ENCODE measurements at regions not wholly inside any gene's neighbourhood (a gene's known extent, or its start where the extent isn't known, plus 50 kb on each side); places are given as distances from the start of the nearest gene placed in this dataset.

DNA sequence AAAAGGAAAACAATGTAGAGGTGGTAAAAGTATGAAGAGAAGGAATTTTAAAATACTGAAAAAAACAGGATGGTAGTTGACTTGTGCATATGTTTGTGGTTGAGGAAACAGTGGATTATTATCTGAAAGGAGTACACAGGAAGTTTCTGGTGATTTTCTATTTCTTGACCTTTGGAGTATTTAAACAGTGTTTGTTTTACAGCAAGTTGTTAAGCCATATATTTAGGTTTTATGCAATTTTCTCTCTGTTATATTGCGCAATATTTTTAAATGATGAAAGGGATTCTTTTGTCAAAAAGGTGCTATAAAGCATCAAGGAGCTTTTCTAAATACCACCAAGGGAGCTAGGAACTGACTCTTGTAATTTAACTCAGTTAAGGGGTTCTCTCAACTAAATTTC, 343.1 kb upstream of the MAOA start:
- ATAC-seq: no peak
- no peak for TF ChIP-seq ZC3H10 (CRISPR knock-in tag; IDR thresholded peaks at IDR 0.05)
- TF ChIP-seq, protein P1, sequence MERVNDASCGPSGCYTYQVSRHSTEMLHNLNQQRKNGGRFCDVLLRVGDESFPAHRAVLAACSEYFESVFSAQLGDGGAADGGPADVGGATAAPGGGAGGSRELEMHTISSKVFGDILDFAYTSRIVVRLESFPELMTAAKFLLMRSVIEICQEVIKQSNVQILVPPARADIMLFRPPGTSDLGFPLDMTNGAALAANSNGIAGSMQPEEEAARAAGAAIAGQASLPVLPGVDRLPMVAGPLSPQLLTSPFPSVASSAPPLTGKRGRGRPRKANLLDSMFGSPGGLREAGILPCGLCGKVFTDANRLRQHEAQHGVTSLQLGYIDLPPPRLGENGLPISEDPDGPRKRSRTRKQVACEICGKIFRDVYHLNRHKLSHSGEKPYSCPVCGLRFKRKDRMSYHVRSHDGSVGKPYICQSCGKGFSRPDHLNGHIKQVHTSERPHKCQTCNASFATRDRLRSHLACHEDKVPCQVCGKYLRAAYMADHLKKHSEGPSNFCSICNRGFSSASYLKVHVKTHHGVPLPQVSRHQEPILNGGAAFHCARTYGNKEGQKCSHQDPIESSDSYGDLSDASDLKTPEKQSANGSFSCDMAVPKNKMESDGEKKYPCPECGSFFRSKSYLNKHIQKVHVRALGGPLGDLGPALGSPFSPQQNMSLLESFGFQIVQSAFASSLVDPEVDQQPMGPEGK (CRISPR knock-in tag; IDR thresholded peaks at IDR 0.05; ENCODE audit: borderline replicate concordance): no peak
- no peak for TF ChIP-seq ISL1 (CRISPR knock-in tag; IDR thresholded peaks at IDR 0.05)
- no peak for TF ChIP-seq TOX (CRISPR knock-in tag; IDR thresholded peaks at IDR 0.05; ENCODE audit: borderline replicate concordance)

DNA sequence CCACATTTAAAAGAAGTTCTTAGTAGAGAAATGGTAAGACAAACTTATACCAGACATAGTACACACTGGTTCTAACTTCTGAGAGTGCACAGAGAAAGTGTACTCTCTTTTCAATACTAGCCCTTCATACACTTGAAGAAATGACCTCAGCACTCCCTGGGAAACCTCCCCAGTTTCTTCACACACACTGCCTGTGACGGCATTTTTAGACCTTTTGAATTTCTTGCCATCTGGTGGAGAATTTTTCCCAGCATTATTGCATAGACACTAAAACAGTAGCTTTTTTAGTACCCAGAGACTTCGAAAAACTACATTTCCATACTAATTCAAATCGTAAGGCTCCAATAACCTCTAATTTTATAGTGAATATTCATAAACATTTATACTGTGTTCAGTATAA, 341.6 kb upstream of the MAOA start:
- no peak for TF ChIP-seq ISL1 (CRISPR knock-in tag; IDR thresholded peaks at IDR 0.05)
- TF ChIP-seq OSR1 (CRISPR knock-in tag; IDR thresholded peaks at IDR 0.05): no peak
- TF ChIP-seq ZNF8 (CRISPR knock-in tag; IDR thresholded peaks at IDR 0.05): no peak
- no peak for TF ChIP-seq ZC3H10 (CRISPR knock-in tag; IDR thresholded peaks at IDR 0.05)
- ATAC-seq: no peak

DNA sequence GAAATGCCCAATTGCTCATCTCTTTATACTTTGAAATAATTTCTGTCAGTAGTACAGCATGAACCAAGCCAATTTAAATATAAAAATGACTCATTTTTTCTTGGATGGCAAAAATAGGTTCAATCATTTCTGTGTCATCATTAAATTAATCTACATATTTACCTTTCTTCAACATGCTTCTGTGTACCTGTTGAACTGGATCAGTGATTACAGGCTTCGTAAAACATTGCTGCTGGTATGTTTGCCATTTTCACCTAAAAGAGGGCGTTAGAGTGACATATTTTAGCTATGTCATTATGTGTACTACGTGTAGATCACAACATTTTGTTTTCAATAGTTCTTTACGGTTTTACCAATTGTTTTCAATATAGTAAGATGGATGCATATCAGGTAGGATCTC, 340.5 kb upstream of the MAOA start:
- no peak for TF ChIP-seq PPARA (CRISPR knock-in tag; IDR thresholded peaks at IDR 0.05; ENCODE audit: borderline replicate concordance)
- no peak for TF ChIP-seq TCF4 (CRISPR knock-in tag; IDR thresholded peaks at IDR 0.05; ENCODE audit: borderline replicate concordance)
- no peak for TF ChIP-seq ZNF8 (CRISPR knock-in tag; IDR thresholded peaks at IDR 0.05)
- no peak for TF ChIP-seq ARNTL (CRISPR knock-in tag; IDR thresholded peaks at IDR 0.05; ENCODE audit: borderline replicate concordance, low read depth)
- no peak for TF ChIP-seq ESRRG (CRISPR knock-in tag; IDR thresholded peaks at IDR 0.05)
- TF ChIP-seq GLIS3 (CRISPR knock-in tag; IDR thresholded peaks at IDR 0.05): no peak
- ATAC-seq: no peak

DNA sequence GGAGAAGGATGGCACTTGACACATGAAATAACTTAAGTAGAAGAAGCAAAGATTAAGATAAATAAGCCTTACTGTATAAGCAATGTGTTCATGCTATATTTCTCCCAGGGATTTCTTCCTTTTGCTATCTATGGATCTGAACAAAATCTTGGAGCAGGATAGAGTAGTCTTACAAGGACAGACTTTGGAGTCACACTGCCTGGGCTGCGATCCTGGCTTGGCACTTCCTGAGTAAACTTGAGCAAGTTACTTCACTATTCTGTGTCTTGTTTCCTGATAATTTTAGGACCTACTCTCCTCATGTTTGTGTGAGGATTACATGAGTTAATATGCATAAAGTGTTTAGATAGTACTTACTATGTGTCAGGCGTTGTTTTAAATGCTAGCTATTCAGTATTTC, 340.0 kb upstream of the MAOA start:
- no peak for TF ChIP-seq SNAI2 (CRISPR knock-in tag; IDR thresholded peaks at IDR 0.05)
- no peak for TF ChIP-seq CSDC2 (CRISPR knock-in tag; IDR thresholded peaks at IDR 0.05)
- no peak for TF ChIP-seq ARNTL (CRISPR knock-in tag; IDR thresholded peaks at IDR 0.05; ENCODE audit: borderline replicate concordance, low read depth)
- TF ChIP-seq PPARA (CRISPR knock-in tag; IDR thresholded peaks at IDR 0.05; ENCODE audit: borderline replicate concordance): no peak
- TF ChIP-seq BACH2 (CRISPR knock-in tag; IDR thresholded peaks at IDR 0.05; ENCODE audit: borderline replicate concordance): no peak
- no peak for TF ChIP-seq TCF4 (CRISPR knock-in tag; IDR thresholded peaks at IDR 0.05; ENCODE audit: borderline replicate concordance)
- TF ChIP-seq ZNF565 (CRISPR knock-in tag; conservative IDR thresholded peaks at IDR 0.05; ENCODE audit: low read depth): no peak
- TF ChIP-seq RARB (CRISPR knock-in tag; IDR thresholded peaks at IDR 0.05): no peak
- TF ChIP-seq ESRRG (CRISPR knock-in tag; IDR thresholded peaks at IDR 0.05): no peak
- TF ChIP-seq, protein P2, sequence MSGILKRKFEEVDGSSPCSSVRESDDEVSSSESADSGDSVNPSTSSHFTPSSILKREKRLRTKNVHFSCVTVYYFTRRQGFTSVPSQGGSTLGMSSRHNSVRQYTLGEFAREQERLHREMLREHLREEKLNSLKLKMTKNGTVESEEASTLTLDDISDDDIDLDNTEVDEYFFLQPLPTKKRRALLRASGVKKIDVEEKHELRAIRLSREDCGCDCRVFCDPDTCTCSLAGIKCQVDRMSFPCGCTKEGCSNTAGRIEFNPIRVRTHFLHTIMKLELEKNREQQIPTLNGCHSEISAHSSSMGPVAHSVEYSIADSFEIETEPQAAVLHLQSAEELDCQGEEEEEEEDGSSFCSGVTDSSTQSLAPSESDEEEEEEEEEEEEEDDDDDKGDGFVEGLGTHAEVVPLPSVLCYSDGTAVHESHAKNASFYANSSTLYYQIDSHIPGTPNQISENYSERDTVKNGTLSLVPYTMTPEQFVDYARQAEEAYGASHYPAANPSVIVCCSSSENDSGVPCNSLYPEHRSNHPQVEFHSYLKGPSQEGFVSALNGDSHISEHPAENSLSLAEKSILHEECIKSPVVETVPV (CRISPR knock-in tag; IDR thresholded peaks at IDR 0.05): no peak
- TF ChIP-seq, protein P3, sequence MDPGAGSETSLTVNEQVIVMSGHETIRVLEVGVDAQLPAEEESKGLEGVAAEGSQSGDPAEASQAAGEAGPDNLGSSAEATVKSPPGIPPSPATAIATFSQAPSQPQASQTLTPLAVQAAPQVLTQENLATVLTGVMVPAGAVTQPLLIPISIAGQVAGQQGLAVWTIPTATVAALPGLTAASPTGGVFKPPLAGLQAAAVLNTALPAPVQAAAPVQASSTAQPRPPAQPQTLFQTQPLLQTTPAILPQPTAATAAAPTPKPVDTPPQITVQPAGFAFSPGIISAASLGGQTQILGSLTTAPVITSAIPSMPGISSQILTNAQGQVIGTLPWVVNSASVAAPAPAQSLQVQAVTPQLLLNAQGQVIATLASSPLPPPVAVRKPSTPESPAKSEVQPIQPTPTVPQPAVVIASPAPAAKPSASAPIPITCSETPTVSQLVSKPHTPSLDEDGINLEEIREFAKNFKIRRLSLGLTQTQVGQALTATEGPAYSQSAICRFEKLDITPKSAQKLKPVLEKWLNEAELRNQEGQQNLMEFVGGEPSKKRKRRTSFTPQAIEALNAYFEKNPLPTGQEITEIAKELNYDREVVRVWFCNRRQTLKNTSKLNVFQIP (CRISPR knock-in tag; IDR thresholded peaks at IDR 0.05; ENCODE audit: borderline replicate concordance, low read depth): no peak
- no peak for TF ChIP-seq ZNF8 (CRISPR knock-in tag; IDR thresholded peaks at IDR 0.05)
- TF ChIP-seq GLIS3 (CRISPR knock-in tag; IDR thresholded peaks at IDR 0.05): no peak
- TF ChIP-seq, protein P4, sequence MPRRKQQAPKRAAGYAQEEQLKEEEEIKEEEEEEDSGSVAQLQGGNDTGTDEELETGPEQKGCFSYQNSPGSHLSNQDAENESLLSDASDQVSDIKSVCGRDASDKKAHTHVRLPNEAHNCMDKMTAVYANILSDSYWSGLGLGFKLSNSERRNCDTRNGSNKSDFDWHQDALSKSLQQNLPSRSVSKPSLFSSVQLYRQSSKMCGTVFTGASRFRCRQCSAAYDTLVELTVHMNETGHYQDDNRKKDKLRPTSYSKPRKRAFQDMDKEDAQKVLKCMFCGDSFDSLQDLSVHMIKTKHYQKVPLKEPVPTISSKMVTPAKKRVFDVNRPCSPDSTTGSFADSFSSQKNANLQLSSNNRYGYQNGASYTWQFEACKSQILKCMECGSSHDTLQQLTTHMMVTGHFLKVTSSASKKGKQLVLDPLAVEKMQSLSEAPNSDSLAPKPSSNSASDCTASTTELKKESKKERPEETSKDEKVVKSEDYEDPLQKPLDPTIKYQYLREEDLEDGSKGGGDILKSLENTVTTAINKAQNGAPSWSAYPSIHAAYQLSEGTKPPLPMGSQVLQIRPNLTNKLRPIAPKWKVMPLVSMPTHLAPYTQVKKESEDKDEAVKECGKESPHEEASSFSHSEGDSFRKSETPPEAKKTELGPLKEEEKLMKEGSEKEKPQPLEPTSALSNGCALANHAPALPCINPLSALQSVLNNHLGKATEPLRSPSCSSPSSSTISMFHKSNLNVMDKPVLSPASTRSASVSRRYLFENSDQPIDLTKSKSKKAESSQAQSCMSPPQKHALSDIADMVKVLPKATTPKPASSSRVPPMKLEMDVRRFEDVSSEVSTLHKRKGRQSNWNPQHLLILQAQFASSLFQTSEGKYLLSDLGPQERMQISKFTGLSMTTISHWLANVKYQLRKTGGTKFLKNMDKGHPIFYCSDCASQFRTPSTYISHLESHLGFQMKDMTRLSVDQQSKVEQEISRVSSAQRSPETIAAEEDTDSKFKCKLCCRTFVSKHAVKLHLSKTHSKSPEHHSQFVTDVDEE (CRISPR knock-in tag; IDR thresholded peaks at IDR 0.05): no peak
- no peak for TF ChIP-seq ISL1 (CRISPR knock-in tag; IDR thresholded peaks at IDR 0.05)
- ATAC-seq: no peak

DNA sequence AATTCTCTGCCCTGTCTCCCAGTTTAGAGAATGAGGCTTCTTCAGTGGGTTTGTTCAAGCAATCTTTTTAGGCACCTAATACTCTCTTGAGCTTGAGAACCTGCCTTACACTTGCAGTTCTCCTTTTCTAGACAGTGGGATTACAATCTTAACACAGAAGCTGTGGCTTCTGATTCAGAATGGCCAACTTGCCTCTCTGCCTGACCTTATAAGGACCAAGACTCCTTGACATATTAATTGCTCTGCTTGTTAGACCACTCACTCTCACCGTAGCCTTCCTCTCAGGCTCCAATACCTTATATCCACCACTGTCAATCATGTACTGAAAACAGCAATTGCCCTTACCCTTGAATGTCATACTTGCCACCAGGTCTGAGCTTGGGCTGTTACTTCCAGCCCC, 338.7 kb upstream of the MAOA start:
- ATAC-seq: no peak
- no peak for TF ChIP-seq ZFP3 (CRISPR knock-in tag; IDR thresholded peaks at IDR 0.05)
- no peak for TF ChIP-seq GLIS3 (CRISPR knock-in tag; IDR thresholded peaks at IDR 0.05)
- TF ChIP-seq, protein P1 (CRISPR knock-in tag; IDR thresholded peaks at IDR 0.05; ENCODE audit: borderline replicate concordance): no peak
- TF ChIP-seq ZNF70 (CRISPR knock-in tag; IDR thresholded peaks at IDR 0.05): no peak
- no peak for TF ChIP-seq ESRRG (CRISPR knock-in tag; IDR thresholded peaks at IDR 0.05)
- TF ChIP-seq, protein P5, sequence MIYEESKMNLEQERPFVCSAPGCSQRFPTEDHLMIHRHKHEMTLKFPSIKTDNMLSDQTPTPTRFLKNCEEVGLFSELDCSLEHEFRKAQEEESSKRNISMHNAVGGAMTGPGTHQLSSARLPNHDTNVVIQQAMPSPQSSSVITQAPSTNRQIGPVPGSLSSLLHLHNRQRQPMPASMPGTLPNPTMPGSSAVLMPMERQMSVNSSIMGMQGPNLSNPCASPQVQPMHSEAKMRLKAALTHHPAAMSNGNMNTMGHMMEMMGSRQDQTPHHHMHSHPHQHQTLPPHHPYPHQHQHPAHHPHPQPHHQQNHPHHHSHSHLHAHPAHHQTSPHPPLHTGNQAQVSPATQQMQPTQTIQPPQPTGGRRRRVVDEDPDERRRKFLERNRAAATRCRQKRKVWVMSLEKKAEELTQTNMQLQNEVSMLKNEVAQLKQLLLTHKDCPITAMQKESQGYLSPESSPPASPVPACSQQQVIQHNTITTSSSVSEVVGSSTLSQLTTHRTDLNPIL (CRISPR knock-in tag; IDR thresholded peaks at IDR 0.05; ENCODE audit: low read depth): no peak
- TF ChIP-seq SNAI2 (CRISPR knock-in tag; IDR thresholded peaks at IDR 0.05): no peak
- TF ChIP-seq, protein P2 (CRISPR knock-in tag; IDR thresholded peaks at IDR 0.05): no peak
- TF ChIP-seq BACH2 (CRISPR knock-in tag; IDR thresholded peaks at IDR 0.05; ENCODE audit: borderline replicate concordance): no peak
